22Rv1 (cell line): ENCODE measurements at regions not wholly inside any gene's neighbourhood (a gene's known extent, or its start where the extent isn't known, plus 50 kb on each side); places are given as distances from the start of the nearest gene placed in this dataset.

Source experiments
- ZFX ChIP-seq: fragments of 450-650 bp; IDR thresholded peaks from 2 replicates; pipeline ENCODE4 v1.6.1; 2017; ENCODE audit warnings: antibody characterized with exemption, borderline replicate concordance
- TF ChIP-seq, protein P1 (sequence below): fragments of 450-650 bp; IDR thresholded peaks from 2 replicates; pipeline ENCODE4 v1.5.1; 2017; ENCODE audit warnings: mild to moderate bottlenecking

DNA sequence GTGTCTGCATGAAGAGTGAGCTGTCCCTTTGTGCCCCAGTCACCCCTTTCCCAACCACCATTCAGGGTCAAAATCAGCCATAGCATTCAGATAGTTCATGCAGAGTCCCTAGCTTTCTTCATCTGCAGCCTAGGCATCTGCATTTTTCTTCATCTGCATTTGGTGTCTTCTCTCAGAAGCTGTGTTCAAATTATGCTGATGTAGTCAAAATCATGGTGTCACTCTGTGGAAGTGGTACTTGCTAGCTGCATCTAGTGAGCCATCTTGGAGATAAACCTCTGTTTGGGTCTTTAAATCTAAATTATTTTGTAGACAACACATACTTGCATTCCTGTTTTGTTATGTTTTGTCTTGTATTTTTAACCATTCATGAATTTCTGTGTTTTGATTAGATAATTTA lies 119.8 kb downstream of the DDX3Y start:
- TF ChIP-seq, protein P1, sequence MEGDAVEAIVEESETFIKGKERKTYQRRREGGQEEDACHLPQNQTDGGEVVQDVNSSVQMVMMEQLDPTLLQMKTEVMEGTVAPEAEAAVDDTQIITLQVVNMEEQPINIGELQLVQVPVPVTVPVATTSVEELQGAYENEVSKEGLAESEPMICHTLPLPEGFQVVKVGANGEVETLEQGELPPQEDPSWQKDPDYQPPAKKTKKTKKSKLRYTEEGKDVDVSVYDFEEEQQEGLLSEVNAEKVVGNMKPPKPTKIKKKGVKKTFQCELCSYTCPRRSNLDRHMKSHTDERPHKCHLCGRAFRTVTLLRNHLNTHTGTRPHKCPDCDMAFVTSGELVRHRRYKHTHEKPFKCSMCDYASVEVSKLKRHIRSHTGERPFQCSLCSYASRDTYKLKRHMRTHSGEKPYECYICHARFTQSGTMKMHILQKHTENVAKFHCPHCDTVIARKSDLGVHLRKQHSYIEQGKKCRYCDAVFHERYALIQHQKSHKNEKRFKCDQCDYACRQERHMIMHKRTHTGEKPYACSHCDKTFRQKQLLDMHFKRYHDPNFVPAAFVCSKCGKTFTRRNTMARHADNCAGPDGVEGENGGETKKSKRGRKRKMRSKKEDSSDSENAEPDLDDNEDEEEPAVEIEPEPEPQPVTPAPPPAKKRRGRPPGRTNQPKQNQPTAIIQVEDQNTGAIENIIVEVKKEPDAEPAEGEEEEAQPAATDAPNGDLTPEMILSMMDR: no peak
- TF ChIP-seq ZFX: no peak
